H4 (cell line): ENCODE measurements at regions not wholly inside any gene's neighbourhood (a gene's known extent, or its start where the extent isn't known, plus 50 kb on each side); places are given as distances from the start of the nearest gene placed in this dataset.

ENCODE experiments used
- DNase-seq: peaks from one replicate; pipeline ENCODE4 v3.0.0-alpha.2; 2015; ENCODE audit warnings: low spot score

DNA sequence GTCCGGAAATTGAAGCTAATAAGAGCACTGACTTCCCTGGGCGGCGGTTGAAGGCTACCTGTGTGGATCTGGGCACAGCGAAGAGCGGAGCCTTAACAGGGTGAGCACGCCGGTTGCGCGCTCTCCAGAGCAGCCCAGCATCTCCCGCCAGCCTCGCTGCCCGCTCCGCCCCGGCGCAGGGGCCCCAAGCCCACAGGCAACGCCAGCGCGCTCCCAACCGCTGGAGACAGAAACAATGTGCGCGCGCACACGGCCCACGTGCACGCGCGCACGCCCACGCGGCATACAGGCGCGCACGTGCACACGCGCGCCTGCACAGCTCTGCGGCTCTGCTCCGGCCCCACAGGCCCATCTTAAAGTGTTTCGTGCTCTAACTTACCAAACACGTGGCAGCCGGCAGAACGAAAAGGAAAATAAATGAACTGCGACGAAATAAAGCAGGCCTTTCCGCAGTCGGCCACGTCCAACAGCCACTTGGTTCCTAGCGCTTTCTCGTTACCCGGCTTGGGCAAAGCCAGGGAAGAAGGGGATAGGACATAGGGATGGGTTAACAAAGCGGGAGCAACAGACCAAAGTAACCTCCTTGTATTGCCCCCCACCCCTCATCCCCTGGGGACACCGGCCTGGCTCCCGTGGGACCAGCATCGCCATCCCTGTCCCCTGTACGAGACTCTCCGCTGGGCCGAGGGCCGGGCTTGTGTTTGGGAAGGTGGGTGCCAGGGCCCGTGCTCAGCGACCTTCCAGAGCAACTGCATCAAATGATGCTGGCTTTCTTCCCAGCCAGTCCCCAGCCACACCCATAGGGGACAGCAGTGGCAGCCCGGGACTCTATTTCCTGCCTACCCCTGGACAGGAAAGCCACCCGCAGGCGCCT, 203.7 kb downstream of the ABHD5 start:
- no peak for DNase-seq

DNA sequence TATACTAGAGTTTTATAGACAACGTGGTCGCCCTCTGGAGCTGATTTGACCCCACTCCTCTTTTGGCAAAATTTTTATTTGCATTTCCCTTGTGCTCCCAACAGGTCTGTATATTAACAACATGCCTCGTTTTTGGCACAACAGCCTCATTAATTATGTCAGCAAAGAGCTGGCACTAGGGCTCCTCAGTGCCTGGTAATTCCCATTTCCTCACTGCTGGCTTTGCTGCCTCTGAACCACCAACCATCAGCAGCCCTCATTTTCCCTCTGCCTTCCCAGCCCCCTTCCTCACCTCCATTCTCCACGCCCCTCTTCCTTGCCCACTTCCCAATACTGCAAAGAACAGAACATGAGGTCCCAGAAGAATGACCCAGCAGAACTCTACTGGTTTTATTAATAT, 204.8 kb downstream of the ABHD5 start:
- DNase-seq: no peak

DNA sequence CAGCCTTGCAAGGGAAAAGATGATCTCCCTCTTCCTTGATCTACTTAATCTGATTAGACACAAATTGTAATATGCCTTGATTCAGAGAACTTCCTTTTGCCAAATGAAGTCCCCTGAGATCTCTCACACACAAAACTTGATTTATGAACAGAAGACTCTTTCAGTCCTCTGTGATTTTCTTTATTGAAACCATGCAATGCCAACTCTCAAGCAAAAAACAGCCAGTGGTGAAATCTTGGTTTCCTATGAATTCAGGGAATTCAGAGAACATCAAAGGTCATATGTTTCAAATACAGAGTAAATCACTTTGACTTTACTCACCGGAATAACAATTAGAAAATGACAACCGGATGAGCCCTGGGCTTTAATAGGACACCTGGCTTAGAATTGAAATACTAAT, 211.7 kb downstream of the ABHD5 start:
- DNase-seq: no peak

DNA sequence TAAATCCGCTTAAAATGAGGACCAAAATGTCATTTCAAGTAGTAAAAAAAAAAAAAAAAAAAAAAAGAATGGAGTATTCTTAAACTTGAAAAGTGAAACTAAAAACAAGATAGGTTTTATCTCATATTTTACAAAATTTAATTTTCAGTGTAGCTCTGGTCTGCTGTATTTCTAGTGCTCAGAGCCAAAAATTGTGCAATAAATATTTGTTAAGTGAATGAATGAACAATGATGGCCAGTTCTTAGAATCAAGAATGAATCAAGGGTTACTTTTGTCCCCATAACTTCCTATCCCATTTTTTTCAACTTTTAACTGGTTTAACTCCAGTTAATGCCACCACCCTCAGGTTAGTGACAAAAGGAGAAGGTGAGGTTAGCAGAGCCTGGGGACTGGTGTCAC, 214.4 kb downstream of the ABHD5 start:
- no peak for DNase-seq

DNA sequence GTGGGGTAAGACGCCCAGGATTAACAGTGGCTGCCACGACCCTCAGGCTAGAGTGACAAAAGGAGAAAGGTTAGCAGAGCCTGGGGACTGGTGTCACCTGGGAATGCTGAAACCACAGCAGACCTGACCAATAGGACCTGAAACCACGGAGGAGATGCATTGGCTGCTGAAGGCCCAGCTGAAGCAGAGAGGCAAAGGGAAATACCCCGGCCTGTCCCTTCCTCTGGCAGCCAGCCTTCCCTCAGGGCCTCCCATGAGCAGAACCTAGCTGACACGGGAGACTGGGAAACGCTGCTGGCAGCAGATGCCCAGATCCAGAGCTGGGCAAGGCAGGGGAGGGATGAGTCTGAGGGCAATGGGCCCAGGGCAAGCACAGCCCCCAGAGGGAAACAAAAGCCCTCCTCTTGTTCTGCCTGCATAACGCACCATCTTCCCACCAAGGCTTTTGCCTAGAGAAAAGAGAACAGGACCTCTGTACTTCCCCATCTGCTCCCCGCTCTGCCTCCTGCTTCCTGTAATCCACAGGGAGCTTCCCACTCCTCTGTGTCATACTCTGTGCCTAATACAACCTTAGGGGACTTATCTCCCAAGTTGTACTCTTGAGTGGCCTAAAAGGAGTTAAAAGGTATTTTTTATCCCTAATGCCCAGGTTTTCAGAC, 216.2 kb downstream of the ABHD5 start:
- DNase-seq: no peak

DNA sequence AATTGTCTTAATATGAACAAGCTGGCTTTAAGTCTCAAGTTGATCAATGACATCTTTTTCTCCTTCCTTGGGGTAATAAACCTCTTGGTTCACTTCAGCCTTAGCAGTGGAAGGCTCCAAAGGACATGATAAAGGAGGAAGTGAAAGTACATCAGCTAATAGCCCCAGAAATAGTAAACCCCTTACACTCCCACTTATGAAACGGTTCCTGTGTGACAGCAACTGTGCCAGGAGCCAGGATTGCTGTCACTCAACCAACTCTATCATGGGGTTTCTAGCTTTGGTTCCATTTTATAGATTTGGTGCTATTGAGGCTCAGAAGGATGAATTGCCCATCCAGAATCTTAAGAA, 216.7 kb downstream of the ABHD5 start:
- DNase-seq: no peak

DNA sequence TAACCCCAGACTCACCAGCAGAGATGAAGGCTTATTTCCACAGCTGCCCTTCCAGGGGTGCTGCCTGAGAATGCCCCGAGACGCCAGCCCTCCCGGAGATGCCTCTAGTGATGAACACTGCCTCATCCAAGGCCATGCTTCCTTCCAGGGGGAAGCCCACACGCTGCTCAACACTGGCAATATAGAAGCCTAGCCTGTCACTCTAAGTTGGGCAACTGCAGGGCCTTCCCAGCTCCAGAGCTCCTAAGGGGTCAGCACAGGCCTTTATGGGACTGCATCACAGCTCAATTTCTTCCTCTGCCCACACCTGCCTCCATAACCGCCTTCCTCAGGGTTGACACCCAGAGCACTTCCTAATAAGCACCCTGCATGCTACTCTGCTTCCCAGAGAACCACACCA, 217.7 kb downstream of the ABHD5 start:
- DNase-seq: no peak

DNA sequence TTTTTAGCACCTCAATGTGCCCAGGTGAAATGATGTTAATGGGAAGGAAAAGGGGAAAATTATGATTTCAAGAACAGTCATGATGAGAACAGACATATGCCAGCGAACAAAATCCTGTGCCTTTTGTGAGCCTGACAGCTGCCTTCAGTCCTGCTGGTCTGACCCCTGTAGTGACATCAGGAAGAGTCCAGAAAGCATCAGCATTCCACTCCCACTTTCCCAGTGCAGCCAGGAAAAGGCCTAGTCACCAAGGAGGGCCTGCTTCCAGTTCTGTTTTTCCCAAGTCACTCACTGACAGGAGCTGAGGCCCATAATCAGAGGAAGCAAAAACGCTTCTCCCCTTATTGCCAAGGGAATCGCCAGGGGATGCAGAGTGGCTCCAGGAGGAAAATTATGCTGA, 218.4 kb downstream of the ABHD5 start:
- DNase-seq: no peak

DNA sequence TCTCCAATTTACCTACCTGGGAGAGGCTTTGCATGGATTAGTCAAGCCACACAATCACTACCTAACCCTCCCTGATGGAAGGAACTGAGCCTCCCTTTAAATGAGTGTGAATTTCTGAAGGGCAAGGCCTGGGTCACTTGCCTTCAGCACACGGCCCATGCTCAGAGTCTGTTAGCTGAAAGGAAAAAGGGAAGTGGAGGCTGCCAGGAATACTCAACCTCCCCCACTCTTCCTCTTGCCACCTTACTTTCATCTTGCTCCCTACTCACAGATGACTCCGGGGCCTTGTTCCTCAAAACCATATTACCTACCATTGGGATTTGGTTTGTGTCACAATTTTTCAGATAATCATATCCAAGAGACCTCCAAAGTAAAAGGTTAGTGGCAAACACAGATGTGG, 220.0 kb downstream of the ABHD5 start:
- DNase-seq: no peak

DNA sequence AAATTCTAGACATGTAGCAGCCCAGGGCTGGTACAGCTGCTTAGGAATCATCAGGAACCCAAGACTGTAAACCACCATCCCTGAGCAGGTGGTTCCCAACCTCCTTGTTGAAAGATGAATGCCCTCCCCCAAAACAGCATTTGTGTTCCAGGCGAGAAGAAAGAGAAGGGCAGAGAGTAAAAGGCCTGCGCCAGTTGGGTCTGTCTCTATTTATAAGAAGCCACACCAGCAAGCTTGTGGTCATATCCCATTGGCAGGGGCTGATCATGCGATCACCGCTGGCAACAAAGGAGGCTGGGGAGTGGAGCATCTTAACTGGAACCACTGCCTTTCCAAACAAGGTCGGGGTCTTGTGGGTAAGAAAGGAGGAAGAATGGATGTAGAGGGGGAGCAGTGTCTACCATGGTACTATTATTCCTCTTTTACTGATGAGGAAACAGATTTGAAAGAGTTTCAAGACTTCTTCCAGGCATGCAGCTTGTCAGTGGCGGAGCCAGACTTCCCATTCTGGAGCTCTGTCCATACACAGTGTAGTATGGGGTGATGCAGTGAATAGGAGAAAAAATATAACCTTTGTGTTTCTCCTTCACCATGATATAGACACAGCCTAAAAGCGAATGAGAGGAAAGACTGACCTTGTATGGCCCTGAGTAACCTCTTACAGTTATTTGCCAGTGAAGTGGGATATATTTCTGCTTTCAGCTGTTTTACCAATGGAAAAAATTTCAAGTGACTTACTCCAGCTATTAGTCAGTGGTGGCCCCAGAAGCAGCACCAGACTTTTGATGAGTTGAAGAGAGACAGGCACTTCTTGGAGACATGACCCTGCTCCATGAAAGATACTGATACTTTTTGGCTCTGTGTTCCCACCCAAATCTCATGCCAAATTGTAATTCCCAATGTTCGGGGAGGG, 222.6 kb downstream of the ABHD5 start:
- no peak for DNase-seq

DNA sequence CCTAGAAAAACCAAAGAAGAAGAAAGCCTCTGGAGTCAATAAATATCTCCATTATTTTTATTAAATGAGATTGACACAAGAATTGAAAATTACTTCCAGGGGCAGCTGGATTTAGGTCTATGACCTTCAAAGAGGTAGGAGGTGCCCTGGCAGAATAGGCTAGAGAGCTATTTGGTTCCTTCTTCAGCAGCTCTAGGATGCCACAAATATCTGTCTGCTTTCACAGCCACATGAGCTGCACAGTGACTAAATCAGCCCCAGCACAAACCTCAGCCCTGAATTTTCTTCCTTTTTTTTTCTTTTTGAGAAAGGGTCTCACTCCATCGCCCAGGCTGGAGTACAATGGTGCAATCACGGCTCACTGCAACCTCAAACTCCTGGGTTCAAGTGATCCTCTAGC, 223.5 kb downstream of the ABHD5 start:
- DNase-seq: no peak

DNA sequence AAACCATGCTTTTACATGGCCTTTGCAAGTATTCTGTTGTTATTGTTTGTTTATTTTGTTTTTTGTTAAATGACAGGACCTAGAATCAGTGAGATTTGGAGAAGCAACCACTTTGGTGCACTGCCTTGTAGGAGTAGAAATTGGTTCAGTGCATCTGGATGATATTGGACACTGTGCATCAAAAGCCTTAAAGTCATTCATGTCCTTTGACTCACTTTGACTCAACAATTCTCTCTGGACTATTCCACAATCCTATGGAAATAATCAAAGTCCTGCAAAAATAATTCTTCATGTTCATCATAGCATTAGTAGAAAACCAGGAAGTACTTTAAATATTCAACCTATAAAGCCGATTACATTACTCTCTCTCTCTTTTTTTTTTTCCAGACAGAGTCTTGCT, 224.8 kb downstream of the ABHD5 start:
- DNase-seq: no peak

DNA sequence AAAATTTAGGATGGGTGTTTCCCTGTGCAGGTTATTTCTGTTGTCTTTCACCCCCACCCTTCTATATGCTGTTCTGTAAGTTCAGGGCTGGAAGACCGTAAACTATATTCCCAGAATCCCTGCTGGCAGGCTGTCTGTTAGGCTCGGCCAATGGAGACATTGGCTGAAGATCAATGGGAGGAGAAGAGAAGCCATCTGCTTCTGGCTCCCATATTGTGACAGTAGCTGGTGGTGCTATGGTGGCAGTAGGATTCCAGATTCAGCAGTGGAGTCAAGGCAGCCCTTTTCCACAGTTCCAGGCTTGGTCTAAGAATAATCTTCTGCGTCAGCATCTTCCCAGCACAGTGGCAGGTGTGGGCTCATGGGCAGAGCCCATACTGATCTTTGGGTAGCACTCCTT, 226.6 kb downstream of the ABHD5 start:
- no peak for DNase-seq

DNA sequence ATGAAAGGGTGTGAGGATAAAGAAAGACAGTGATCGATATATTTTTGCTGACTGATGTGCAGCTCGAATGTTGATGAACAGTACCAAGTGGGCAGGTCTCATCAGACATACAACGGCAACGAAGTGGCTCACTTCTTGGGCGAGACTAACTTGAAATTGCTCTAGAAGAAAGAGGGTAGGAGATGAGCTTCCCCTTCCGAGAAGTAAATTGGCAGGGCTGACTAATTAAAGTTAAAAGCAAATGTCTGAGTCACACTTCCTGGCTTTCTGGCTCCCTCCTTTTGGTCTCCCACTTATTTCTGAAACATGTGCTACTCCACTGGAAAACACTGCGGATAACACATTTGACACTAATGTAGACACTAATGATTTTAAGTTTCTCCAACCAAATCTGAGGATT, 228.3 kb downstream of the ABHD5 start:
- DNase-seq: no peak

DNA sequence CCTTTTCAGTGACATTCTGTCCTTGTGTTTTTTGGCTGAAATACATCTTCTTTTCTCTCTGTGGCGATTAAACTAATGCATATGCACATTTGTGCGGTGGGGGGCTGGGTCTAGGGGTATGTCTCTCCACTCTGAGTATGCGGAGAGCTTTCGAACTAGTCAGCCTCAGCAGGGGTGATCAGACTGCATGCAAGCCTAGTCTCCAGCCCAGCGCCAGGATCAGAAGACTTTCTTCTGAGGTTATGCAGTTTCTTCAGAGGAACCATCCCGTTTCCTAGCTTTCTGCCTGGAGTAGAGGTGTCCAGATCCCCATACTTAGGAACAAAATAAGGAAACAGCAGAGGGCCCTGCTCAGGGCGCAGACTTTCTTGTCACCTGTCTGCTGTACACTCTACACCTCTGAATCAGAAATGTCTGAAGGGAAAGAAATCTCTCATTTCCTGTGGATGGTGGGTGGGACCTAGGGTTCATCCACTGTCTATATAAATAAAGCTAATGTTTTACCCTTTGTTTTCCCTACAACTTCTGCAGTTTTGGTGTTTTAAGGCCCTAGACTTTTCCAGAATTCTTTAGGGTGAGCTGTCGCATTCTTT, 230.4 kb downstream of the ABHD5 start:
- no peak for DNase-seq

DNA sequence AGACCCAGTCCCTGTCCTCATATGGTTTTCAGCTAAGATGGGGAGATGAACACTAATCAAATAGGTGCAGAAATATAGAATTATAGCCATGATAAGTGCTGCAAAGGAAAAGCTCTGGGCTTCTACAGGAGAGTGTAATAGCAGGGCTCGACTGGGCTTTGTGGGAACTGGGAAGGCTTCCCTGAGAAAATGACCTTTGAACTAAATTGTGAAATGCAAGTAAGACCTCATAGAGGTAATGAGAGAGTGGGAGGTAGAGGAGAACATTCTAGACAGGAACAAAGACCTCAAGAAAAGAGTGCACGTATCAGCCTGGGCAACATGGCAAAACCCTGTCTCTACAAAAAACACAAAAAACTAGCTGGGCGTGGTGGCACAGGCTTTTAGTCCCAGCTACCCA, 231.6 kb downstream of the ABHD5 start:
- DNase-seq: no peak

DNA sequence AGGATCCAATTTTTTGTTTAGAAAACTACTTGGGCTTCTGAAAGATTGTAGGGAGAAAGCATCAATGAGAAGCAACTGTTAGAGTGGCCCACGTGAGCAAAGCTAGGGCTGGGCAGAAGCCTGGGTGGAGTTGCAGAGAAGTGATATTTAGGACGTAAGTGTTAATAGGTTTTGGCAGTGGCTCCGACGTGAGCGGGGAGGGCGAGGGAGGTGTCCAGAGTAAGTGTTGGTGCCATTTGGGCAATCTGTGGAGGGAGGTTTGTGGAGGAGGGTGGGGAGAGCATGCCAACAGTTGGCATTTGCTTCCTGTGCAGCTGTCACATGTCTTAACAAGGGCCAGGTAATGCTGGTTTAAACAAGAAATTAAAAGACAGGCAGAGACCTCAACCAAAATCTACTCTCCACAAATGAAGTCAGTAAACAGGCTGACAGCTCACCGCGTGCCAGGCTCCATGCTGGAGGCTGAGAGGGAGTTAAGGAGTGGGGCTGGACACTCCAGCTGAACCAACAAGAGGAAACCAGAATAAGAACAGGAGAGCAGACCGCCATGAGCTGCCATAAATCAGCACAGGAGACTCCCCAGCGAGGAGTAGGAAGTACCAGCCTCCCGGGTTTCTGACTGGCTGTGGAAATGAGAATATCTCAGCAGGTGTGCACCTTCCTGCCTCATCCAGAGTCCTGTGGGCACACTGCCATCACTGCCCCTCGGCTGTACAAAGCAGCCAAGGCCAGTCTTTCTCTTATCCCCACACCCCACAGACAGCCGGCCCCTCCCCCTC, 232.6 kb downstream of the ABHD5 start:
- no peak for DNase-seq

DNA sequence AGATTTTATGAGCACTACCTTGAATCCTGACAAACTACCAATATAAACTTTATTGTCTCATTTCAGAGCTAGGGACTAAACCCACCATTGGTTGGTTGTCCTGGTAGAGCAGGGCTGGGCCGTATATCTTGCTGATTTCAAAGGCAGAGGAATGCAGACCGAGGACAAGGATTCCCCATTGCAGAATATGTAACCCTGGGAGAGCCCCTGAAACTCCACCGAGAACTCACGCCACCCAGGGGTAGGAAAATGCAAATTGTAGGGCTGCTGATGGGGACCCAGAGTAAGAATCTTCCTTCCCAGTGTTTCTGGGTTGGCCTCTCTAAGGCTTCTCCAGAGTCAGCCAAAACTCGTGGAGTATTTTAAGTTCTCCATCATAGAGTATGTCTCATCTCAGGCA, 235.3 kb downstream of the ABHD5 start:
- DNase-seq: no peak

DNA sequence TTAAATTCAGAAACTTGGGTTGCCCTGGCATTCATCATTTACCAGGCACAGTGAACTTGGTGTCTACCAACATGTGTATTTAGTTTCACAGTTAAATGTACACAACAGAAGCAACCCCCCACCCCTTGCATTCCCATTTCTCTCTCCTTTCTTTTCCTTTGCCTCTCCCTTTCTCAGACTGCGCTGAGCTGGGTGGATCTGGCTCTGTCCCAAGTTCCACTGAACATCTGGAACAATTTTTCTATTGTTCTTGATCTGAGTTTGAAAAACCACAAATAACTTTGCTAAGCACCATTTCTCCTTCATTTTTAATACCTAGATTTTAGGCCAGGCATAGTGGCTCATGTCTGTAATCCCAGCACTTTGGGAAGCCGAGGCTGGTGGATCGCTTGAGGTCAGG, 242.2 kb downstream of the ABHD5 start:
- no peak for DNase-seq

DNA sequence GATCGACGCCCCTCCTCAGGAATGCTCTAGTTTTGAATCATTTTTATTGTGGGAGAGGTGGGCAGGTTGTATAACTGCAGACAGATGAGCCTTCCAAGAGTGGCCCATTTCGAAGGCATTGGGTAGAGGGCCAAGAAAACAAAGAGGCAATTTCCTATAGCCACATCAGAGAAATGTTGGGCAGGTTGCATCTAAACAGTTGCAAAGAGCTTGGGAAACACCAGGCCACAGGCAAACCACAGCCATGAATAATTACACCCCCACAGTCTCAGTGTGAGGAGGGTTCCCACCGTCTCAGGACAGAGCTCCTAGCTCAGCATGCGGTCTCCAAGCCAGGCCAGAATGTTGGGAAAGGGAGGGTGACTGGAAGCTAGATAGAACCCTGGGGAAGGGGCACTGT, 257.3 kb downstream of the ABHD5 start:
- DNase-seq: peak; percentile 33

DNA sequence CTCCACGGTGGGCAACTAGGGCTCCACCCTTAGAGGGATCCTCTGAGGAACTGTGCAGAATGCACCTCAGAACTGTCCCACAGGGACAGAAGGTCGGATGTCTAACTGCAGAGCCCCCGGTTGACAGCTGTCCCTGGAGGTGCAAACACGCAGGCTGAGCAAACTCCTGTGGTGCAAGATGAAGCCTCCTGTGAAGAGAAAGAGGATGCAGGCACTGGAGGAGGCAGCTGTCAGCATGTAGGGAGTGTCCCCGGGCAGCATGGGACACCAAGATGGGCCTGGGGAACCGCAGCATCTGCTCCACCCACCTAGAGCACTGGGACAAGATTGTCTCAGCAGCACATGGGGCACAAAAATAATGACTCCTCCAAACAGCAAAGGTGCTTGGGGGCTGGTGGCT, 258.9 kb downstream of the ABHD5 start:
- DNase-seq: no peak
